ENCODE measurements at regions not wholly inside any gene's neighbourhood (a gene's known extent, or its start where the extent isn't known, plus 50 kb on each side); places are given as distances from the start of the nearest gene placed in this dataset.

GRCh38 chr13:88074794-88075510 lies 403.8 kb downstream of the SLITRK5 start:
- no peak for TF ChIP-seq CTCF (conservative IDR thresholded peaks at IDR 0.05; ENCODE audit: low read depth, low read length)
- TF ChIP-seq EZH2 (IDR thresholded peaks at IDR 0.05; ENCODE audit: borderline replicate concordance, low read depth, low read length, poor library complexity, severe bottlenecking), result no peak

Measured in A673 (cell line).